DMS153 (cell line): ENCODE measurements at regions not wholly inside any gene's neighbourhood (a gene's known extent, or its start where the extent isn't known, plus 50 kb on each side); places are given as distances from the start of the nearest gene placed in this dataset.
"Not testable (repeated sequence)": the region's sequence is repeated elsewhere in the genome, so short reads cannot be mapped to it uniquely, and the experiment has no call there.

Experiments used
- DNase-seq: peaks from one replicate; lab custom pipeline; 2025; lab: John Stamatoyannopoulos, UW

DNA sequence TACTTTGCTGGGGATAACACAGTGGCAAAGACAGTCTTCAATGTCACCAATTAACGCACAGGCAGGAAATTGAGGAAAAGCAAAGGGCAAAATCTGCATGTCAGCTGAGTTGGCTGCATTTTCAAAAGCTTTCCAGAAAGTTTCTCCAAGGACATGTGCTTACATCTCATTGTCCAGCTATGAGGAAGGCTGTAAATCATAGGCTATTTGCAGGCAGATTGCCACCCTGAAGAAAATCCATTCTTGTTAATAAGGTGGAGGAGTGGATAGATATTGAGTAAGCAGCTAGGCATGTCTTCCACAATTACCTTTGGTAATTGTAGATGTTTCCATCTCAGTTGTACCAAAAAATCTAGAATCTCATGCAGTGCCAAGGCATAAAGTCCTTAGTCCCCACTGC is 278.0 kb upstream of the NUDT12 start:
- no peak for DNase-seq

DNA sequence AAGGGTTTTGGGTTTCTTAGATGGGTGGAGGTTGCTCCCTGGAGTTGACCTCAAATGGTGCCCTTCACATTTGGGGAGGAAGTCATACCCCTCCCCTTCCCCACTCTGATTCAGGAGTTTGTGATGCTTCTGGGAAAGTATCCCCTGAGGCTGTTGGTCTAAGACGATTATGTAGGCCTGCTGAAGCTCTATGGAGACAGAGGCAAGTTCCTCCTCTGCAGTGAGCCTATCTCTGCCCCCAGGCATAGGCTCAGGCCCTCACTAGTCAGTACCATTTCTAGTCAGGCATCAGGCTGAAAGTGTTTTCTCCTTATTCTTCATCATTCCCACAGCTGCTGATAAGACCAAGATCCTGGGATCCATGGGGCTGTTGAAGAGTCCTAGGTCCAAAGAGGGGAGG is 271.6 kb upstream of the NUDT12 start:
- DNase-seq, result no peak

DNA sequence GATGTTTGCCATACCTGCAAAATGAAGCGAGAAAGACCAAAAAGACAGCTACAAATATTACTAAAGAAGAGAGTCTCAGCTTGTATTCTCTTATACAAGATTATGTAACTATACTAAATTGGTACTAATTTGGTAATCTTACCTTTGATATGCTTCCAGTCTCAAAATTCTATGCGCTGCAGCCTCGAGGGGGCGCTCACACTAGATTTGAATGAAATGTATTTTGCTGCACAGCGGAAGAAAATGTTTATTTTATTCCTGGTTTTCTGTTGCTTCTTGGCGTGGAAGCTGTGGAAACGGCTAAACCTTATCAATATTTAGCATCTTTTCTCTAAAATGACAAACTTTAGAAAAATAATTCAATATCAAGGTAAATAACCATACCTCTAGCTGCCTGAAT is 267.0 kb upstream of the NUDT12 start:
- no peak for DNase-seq

DNA sequence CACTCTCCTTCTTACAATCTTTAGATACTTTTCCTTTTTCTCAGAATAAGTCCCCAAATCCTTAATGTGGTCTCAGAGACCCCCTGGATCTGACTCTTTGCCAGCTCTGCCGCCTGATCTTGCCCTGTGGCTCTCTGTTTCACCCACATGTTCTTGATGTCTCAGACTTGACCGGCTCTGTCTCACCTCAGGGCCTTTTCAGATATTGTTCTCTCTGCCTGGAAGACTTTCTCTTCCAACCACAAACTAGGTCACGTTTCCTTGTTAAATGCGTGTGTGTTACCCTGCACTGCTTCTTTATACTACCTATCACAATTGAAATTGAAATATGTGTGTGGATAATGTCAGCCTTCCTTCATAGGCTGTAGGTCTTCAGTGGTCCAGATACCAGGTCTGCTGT is 265.4 kb upstream of the NUDT12 start:
- no peak for DNase-seq

DNA sequence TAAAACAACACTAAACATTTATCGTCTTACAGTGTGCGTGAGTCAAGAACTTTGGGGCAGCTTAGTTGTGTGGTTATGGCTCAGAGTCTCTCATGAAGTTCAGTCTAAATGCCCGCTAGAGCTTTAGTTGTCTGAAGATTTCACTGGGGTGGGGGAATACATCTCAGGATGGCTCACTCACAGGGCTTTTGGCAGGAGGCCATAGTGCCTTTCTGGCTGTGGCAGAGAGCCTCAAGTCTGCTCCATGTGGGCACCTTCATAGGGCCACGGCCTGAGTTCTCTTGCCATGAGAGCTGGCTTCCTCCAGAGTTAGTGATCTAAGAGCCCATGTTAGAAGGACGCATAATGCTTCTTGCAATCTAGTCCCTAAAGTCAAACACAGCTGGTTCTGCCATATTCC is 258.8 kb upstream of the NUDT12 start:
- DNase-seq, result no peak

DNA sequence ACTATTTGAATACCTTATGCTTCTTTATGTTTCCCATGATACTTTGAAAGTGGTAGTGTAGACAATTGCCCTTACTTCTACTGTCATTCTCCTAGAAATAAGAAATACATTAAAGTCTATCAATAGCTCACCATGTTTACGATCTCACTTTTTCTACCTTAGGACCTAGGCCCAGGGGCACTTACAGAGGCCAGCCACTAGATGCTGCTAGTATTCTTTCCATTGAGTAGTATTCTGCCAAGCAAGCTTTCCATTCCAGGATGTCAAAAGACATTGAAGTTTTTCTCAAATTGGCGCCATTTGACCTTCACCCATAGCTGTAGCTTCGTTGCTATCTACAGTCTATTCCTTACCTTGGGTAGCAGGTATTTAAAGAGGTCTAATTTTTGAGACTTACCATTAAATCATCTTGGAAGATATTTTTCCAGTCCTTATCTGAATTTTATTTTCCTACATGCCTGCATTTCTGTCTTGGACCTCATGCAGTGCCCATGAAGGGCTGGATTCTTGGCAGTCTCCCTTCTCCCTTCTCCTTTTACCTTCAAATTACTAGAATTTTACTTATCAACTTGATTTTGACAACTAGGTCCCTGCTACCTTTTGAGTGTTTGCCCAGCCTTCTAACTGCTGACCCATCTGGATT is 246.0 kb upstream of the NUDT12 start:
- no peak for DNase-seq

DNA sequence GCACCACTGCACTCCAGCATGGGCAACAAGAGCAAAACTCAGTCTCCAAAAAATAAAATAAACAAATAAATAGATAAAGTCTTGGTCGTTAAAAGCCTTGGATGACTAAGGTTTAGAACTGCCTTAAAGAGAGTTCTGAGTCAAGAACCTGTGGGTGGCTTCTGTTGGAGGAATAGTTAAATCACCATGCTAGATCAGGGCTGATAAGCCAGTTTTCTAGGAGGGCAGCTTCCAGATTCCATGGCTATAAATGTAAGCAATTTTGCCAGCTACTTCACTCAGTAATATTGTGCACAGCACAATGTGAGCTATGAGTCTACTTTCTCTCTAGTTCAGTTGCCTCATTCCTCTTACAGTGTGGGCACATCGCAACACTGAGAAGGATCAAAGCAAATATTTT is 242.1 kb upstream of the NUDT12 start:
- no peak for DNase-seq

DNA sequence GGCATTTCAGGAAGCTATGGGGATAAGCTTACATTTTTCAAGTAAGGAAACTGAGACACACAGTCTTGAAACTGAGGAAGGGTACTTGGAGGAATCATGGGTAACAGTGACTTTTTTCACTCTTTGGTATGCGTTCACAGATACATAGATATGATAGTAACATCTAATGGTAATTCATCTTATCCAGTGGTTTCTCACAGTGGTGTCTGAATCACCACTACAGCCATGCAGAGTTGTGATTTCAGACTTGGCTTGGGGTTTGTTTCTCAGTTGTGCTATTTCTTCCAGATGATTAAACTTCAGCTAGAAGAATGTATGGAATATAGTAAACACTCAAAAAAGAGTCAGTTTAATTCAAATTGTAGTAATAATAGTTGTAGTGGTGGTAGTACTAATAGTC is 239.1 kb upstream of the NUDT12 start:
- no peak for DNase-seq

DNA sequence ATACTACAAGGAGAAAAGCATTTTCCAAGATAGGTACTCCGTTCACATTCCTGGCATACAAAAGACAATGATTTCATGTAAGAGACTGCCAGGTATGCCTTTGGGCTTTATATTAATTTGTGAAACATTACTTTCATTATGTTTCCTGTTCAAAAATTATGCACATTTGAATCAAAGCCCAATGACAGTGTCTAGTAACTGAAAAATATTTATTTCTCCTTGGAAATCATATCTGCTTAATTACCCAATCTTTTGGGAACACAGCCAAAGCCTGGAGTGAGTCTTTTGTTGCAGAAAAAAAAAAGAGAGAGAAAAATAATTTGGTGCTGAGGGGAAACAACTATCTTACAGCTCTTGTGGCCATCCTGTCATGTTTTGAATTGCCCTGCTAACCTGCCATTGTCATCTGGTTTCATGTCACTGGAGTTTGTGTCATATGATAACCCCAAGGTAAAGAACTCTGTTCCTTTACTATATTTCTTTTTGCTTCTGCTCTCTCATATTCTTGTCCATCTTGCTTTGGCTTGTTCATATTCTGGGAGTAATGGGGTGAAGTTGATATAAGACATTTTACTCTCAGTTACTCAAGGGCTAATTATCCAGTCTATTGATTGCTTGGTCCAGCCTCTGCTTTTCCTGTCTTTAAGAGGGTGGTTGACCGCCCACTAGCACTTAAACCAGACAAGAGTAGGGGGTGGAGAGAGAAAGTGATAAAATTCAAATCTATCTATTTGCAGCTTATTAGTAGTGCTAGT is 238.3 kb upstream of the NUDT12 start:
- no peak for DNase-seq

DNA sequence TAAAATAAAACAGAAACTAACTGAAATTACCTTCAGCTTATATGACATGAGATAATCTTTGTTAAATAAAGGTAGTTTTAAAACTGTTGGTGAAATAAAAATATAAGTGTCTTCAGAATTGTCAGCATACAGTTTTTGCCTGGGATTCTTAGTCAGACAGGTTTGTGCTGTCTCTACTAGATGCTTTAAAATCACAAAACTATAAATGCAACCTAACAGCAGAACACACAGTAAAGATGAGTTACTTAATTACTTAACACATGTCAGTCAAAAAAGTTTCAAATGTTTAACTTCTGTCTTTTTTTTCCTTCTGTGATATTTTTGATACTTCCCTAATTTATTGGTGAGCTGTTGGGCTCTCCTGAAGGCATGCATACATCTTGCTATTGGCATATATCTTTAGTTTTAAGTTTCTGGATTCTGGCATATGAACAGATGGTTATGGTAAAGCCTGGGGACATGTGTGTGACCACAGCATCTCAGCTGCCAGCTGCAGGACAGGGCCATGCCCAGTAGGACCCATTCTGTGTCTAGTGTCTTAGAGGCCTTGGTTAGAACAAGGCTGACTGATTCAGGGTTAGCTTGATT is 231.1 kb upstream of the NUDT12 start:
- no peak for DNase-seq

DNA sequence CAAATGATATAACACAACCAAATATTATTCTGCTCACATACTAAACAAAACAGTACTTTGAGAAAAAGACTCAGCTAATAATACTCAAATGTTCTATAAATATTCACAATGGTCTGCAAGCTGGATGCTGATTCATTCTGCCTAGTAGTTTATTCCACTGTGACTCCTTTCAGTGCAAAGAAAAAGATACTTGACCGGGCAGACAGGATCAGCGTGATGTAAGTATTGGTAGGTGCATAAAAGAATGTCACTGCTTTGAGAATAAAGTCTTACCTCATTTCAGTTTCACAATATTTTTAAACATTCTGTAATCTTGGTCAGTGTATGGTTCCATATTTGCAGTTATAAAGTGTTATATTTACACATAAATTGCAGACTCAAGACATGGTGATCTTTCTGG is 223.0 kb upstream of the NUDT12 start:
- no peak for DNase-seq

DNA sequence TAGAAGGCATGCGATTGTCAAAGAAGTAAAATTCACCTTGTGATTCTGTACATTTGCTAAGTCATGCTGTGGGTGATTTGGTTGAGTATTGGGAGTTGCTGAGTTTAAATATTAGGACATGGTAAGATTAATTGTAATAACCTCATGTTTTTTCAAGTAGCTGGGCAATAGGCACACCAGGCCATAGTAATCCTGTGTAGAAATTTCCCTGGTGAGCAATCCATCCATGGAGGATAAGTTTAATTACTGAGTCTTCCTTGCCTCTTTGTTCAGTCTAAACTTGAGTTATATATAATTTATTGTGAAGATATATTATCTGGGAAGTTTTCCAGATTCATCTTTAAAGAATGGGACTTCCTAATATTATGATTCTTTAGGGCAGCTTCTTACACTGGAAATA is 221.1 kb upstream of the NUDT12 start:
- no peak for DNase-seq

DNA sequence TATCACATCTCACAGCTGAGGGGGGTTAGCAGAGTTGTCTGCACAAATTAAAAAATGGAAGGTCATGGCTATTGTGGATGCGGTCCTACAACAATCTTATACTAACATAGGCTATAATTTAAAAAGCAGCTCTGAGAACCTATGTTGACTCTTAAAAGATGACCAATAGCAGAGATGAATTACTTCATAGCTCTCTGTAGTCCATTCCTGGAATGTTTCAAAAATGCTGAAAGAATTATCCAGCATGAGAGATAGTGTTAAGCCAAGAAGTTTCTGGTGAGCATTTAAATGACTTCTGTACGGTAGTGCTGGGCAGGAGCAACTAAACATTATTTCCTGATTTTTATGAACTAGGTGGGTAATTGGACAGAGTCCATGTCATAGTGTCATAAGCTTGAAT is 218.2 kb upstream of the NUDT12 start:
- no peak for DNase-seq

DNA sequence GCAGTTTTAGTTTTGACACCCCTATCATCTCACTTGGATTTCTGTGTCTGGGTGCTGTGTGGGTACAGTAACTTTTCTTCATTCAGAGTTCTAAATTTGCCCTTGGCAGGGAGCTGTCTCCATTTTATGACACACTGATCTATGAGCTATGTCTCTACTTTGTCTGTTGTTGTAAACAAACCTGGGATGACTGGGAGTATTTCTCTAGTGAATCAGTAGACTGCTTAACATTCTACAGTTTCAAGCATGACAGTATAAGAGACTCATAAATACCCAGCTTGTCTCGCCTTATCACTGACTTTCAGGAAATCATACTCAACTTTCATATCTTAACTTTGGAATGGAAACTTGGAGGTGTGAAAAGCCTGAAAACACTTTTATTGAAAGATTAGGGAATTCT is 212.1 kb upstream of the NUDT12 start:
- DNase-seq, result no peak

DNA sequence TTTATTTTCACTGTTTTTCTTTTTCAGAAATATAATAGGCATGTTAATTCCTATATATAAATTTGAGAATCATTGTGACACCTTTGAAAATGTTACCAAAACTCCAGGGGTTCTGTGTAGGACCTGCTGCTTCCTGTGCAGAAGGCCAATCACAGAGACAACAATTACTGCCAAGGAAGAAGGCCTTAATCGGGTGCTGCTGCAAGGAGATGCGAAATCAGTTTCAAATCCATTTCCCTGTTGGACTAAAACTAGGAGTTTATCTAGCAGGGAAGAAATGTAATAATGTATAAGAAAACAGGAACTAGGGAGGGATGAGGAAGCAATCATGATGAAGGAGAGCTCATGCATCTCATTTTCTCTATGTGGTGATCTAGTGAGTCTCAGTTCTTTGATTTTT is 209.7 kb upstream of the NUDT12 start:
- no peak for DNase-seq

DNA sequence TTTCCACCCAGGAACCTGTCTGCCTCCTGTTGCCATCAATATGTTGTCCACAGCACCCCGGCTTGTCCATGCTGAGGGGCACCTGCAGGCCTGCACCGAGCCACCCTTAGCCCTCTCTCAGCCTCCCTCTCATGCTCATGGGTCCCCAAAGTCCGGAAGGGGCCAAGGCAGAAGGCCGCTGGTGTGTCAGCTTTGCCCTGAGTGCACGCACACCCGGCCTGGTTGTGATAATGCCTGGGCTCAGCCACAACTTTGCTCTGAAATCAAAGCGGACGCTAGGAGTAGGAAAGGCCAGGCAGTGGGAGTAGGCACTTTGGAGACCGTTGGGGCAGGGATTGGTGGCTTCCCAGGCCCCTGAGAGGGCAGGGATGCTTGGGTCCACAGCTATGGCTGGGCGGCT is 201.8 kb upstream of the NUDT12 start:
- DNase-seq, result no peak

DNA sequence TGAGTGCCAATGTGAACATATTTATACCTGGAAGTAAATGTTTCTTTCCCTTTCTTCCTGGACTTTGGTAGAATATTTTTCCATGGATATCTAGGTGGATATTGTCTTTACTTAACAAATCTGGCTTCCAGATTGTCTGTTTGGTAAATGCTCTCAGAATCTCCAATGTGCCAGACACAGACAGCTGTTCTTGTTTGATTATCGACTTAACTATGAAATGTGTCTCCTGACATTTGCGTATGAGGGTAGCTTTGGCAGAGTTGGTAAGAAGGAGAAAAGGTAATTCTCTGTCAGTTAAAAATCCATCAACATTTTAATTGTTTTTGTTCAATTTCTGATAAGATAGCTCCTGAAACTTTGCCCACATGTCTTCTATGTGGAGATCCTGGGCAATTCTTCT is 196.4 kb upstream of the NUDT12 start:
- no peak for DNase-seq

DNA sequence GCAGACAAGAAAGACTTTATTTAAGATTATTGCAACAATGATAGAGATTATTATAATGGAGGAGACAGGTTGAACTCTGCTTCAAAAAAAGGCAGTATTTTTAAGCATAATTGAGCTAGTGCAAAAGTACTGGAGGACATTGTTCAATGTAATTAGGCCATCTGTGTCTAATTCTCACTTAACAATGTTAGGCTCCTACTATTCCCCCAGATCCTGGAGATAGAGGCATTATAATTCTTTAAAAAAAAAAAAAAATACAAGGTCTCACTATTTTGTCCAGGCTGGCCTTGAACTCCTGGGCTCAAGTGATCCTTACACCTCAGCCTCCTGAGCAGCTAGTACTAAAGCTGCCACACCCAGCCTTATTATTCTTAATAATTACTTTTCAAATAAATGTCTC is 193.4 kb upstream of the NUDT12 start:
- DNase-seq, result no peak

DNA sequence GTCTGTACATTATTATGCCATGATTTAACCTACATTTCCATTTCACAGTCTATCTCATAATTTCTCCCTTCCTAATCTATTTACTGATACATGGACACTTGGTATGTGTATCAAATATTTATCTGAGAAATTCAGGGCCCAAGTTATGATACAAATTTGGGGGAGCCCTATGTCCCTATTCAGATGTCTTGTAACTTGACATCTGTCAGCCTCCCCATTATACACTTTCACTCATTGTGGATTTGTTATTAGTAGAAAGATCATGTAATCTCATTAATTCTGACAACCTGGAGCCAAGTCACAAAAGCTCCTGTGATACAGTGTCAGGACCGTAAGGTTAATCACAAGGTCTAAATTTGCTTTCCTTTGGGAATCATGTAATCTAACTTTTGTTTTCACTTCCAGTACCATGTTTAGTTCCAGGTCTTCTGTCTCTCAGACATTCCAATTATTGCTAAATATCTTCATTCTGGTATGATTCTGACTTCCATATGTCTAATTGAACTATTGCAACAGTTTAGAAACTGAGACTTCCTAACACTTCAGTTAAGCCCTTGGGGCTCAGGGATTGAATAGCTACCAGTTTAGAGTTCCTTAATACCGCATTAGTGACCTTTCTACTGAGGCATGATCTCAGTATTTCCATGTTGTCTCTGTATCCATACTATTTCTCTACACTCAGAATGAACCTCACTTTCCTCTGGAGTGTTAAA is 182.9 kb upstream of the NUDT12 start:
- no peak for DNase-seq

DNA sequence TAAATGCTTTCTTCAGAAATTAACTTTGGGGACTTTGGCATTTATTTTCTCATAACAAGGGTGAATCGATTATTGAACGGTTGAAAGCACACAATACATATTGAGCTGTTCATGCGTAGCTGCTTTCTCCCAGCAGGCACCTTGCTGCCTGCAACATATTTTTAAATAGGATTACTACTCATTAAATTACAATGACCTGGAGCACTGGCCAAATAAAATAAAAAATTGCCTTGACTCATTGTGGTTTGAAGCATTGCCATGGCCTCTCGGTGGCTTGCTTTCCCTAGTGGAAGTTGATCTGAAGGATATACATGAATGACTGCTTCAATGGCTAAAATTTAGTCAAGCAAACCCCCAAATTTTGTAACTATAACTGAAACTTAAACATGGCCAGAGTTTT is 181.6 kb upstream of the NUDT12 start:
- DNase-seq, result no peak

DNA sequence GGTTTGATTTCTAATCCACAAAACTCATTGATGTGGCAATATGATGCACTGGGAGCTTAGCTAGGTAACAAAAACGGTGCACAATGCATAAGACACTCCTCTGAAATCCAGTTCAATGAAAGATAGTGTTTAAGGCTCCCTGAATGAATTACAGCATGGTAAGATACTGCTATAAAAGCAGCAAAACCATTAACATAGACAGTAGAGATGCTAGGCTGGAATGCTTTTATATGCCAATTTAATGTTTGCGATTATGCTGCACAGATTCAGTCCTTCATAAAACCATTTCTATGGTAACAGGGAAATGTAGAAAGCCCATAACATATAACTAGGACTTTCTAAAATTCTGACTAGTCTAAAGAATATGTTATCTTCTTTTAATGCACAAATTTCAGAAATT is 180.8 kb upstream of the NUDT12 start:
- DNase-seq, result no peak

DNA sequence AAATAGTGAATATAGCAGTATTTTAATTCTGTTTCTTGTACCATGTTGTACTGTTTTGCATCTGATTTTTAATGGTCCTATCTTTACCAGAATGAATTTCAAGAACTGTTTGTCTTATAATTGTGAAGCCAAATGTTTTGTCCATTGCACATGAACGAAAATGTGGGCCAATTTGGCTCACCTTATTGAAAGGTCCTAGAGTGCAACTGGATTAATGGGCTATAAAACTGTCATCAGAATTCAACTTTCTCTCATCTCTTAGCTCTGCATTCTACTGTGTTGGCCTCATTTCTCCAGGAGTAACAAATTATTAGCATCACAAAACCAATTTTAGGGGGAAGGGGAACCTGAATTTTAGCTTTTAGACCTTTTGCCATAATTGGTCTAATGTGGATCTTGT is 179.4 kb upstream of the NUDT12 start:
- DNase-seq, result no peak

DNA sequence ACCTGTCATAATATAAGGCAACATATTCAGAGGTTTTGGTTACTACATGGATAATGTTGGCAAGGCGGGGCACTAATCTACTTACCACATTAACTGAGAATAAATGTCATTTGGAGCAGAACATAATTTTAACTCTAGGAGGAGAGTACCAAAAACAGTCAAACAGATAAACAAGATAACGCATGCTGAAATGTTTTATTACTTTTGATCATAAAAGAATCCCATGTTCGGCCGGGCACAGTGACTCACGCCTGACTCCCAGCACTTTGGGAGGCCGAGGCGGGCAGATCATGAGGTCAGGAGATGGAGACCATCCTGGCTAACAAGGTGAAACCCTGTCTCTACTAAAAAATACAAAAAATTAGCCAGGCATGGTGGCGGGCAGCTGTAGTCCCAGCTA is 173.8 kb upstream of the NUDT12 start:
- DNase-seq, result not testable (repeated sequence)
